Renal cortical epithelial cell (primary cell): ENCODE measurements at regions not wholly inside any gene's neighbourhood (a gene's known extent, or its start where the extent isn't known, plus 50 kb on each side); places are given as distances from the start of the nearest gene placed in this dataset.
"Not testable (repeated sequence)": the region's sequence is repeated elsewhere in the genome, so short reads cannot be mapped to it uniquely, and the experiment has no call there.

Experiments used
- DNase-seq: peaks from one replicate; pipeline ENCODE4 v3.0.0-alpha.2; 2011; ENCODE audit warnings: low read depth

DNA sequence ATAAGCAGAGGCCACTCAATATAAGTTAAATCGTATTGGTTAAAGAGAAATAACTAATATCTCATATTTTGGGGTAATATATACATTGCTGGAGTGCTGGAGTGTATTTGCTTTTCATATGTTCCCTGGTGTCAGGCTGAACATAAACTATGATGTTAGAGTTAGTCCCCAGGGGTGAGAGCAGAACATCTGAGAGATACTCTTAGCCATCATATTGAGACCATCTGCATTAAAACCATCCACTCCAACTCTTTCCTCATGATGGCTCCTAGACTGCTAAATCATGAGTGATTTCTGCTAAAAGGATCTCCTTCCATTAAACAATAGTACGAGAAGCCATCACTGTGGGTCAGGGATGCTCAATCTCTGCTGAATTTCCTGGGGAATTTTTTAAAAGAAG is 436.2 kb downstream of the DTWD2 start:
- no peak for DNase-seq

DNA sequence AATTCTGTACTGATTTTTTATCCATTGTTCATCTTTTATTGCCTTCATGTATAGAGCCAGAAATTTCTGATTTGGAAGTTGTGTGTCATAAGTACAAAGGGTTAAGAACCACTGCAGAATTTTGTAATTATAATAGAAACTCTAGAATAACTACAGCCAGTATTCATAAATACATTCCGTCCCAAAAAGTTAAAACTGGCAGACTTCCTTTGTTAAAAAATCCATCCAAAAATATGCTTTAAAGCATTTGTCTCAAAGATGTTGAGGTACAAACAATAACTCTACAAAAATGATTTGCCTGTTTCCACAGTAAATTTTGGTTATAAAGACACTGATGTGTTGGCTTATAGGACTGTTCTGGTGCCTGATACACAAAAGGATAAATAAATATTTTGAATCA is 436.6 kb downstream of the DTWD2 start:
- DNase-seq: no peak

DNA sequence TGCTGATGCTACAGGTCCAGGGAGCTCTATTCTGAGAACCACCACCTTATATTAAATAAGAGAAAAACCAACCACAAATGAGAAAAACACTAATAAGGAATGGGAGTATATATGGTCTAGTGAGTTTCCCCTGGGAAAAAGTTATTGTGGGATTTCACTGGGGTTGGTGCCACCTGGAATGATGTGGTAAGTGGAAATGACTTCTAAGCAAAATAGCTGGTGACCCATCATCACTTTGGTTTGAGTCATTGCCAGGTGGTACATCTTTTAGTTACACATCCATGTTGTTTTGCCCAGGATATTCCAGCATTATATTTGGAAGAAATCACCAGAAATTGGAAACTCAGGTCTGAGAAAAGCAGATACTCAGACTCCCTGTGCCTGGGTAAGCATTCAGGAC is 437.3 kb downstream of the DTWD2 start:
- peak; percentile 77 for DNase-seq

DNA sequence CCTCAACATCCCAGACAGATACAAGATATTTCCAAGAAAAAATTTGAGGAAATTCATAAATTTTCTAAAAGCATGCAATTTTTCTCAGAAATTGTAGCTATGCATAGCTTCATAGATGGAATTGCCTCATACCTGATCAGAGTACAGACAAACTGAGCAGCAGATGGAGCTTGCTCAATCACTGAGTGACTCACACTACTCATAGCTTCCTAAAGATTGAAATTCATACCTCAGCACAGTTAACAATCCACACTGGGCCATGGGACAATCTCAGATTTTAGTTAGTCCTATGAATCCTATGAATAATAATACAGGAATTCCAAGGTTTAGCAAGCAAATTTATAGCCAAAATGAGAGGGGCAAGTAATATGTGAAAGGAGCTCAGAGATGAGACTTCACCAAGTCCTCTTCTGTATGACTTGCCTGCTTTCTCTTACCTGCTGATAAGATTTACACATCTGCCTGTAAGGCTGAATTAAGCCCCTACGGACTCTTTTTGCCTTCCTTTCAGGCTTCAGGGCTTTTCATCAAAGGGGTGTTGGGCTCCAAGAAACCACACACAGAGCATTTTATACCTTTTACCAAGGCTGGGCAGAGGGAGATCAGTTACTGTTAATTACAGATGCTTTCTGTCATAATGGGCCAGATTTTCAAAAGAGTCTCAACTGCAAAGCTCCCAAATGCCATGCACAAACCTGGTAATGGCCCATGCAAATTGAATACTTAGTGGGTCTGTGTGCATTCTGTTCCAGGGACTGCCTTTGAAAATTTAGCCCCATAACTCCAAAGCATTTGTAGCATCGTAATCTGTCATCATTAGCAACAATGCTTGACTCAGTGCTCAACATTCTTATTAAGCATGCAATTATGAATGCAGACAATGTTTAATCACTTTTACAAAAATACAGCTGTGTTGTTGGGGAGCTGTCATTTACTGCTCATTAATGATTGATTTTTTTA is 439.3 kb downstream of the DTWD2 start:
- peak; percentile 73 for DNase-seq

DNA sequence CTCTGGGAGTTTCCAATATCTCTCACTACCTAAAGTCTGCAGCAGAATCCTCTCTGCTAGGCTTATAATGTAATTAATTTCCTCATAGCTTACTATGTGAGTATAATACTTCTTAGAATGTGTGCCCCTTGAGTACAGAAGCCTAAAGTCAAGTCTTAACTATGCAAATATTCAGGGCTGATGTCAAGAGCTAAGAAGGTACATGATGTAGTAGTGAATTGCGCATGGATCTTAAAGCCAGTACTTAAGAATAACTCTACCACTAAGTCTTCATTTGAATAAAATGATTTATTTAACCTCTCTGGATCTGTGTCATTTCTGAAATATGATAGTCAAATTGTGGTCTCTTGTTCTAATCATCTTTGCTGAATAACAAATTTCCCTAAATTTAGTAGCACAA is 442.9 kb downstream of the DTWD2 start:
- DNase-seq: no peak

DNA sequence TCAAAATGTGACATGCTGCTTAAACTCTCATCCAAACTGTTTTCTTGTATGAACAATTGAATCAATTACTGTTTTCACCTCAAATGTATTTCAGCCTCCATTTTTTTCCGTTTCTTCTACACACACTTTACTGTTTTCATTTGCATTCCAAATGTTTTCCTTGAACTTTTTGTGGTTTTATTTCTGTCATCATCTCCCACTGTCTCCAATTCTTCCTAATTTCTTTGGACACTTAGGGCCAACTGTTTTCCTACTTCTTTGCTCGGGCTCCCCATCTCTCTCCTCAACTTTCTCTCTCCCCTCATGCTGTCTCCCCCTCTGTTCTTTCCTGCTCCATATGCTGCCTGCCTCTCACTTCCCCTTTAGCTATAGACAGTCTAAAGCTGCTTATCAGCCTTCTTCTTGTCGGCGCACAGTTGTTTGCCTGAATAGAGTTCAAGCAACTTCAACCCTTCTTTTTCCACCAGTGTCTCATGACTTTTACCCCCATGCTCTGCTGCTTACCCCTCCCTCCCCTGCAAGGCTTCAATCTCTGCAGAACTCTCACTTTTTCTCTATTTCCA is 443.4 kb downstream of the DTWD2 start:
- DNase-seq: no peak

DNA sequence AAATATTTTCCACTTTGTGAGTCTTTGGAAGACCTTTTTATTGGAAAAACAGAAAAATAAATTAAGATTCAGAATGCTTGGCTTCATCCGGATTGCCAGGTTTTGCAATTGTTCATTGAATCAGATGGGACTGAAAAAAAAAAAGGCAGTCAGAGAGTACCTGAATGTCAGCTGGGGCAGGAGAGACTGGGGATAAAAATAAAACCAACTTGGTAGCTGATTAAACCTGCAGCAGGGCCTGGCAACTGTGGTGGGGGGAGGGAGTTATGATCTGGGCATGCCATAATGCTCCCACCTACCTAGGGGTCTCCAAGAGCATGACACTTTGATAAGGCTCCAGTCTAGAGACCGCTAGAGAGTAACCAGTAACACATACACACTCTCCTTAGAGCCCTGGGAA is 454.4 kb downstream of the DTWD2 start:
- DNase-seq: no peak

DNA sequence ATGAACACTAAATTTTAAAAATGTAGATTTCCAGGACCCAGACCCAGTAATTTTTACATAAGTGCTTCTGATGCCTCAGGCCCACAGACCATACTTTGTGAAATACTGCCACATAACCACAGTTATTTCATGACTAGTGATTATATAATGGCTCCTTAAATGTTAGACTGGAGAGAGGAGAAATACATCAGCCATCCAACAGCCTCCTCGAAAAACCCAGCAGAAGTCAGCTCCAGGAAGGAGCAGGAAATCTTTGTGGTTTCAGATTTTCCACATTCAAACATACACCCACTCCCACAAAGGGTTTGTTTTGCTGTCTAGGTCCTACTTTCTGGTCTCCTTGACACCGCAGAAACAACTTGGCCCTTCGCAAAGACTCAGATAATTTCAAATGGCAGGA is 455.2 kb downstream of the DTWD2 start:
- DNase-seq: peak; percentile 22

DNA sequence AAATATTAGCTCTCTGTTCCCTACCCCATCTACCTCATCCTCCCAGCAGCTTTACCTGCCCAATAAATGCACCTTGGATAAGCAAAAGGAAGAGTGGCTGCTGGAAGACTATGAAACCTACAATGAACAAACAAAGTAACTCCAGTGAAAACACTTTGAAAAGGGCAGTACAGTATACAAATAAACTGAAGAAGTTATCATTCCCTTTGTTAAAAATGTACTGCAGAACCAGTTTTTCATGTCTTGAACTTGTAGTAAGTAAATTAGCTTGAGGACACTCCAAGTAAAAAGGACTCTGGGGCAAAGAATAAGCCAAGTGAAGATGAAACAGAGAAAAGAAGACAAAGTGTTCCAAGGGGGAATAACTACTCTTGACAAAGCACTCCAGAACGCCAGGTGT is 457.1 kb downstream of the DTWD2 start:
- no peak for DNase-seq

DNA sequence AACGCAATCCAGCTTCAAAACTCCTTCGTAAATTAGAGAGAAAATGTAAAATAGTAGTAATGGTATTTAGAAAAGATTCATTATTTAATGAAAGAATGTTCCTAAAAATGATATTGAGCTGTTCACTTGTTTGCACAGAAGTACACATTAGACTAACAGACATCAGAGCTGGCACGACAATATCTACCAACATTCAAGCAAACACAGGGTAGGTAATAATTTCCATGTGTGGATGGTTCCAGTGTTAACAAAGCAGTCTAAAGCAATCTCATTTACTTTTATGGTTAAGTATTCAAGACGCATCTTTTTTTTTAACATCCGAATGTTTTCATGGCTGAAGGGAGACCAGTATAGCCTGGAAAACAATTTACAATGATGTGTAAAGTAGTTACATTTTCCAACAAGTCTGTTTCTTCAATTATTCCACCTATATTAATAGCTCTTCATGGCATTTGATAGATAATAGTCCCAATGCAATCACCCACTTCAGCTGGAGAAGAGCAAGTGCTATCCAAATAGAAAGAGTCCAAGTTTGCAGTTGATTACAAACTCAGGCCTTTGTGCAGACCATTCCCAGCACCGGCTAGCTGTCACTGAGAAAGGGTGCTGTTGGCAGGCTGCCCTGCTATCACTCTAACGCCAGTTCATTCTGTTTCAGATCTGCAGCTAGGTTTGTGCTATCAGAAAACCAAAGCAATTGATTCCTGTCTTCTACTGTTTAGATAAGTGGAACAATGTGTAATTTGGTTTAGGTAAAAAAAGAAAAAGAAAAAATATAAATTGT is 458.8 kb downstream of the DTWD2 start:
- no peak for DNase-seq

DNA sequence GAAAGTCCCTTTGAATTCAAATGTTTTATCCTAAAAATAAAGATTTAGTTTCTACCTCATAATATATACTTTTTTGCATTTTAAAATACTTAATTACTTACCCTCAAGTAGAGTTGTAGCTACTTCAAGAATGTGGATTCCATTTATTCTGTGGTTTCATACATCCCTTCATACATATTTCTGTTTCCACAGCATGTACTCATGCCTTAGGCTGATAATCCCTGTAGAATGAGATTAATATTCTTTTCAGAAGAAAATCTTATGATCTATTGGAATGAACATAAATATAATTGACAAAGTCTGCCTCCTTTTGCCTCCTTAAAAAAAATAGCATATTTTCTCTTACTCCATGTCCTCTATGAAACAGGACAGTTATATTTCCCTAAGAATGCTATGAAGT is 465.7 kb downstream of the DTWD2 start:
- no peak for DNase-seq

DNA sequence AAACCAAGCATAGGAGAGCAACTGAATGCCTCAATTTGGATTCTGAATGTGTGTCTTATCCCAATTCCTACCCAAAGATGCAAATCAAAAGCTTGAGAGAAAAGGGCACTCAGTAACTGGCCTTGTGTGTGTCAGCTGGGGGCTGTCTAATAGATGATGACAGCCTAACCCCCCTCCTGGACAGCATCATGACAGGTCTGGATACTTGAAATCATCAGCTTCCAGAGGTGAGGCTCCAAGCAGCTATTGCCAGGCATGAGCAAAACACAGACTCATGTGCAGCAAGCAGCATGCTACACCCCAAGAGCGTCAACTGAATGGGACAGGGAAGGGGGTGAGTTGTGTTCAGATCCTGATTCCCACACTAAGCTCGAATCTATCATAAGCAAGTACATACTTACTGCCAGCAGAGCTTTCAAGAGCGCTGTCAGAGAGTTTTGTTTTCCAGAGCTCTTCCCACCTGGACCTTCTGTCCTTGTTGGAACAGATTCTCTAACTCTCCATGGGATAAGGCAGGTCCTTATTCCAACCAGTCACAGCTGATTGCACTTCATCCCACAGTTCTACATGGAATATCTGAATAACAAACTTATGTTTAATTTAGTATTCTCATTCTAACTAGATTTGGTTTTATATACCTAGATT is 467.5 kb downstream of the DTWD2 start:
- no peak for DNase-seq

DNA sequence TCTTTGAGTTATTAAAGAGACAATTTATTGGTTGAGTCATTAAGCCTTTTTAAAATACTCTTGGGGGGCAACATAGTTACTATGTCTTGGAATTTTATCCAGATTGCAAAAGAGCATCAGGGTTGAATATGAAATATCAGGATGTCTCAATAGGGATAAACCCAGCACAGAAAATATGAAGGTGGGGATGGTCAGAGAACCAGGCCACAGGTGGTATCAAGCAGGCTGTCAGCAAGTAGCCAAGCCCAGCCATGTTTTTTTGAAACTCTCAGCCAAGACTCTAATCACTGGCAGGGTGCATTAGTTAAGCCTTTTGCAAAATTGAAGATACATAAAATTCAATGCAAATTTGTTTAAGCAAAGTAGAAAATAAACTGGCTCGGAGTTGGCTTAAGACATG is 468.9 kb downstream of the DTWD2 start:
- no peak for DNase-seq

DNA sequence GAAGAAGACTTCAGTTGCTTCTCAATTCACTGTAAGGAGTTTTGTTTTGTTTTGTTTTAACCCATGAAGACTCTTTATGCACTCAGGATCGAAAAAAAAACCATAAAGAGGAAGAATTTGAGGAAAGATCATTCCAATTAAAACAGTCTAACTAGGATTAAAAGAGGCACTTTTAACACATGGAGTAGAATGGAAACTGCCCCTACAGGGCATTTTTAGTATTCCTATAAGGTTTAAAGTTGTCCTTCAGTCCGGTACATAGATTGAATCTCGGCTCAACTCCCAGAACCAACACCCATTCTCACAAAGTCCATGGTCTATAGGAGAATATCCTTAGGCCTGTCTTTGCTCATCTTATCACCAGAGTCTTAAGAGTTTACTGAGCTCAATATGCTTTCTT is 469.6 kb downstream of the DTWD2 start:
- no peak for DNase-seq

DNA sequence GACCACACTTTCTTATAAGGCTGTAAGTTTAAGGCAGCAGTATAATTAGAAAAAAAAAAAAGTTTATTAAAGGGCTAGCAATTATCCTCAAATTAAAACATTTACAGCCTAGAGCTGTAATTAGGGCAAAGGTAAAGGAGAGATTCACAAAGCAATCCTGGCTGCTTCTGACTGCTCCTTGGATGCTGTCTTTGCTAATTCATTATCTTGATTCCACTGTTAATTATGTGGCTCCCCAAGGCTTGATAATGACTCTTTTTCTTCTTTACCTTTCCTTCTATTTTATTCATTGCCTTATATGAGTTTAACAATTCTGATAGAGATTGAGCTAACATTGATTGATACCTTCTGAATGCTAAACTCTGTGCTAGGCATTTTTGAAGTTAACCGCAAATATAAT is 476.5 kb downstream of the DTWD2 start:
- DNase-seq: no peak

DNA sequence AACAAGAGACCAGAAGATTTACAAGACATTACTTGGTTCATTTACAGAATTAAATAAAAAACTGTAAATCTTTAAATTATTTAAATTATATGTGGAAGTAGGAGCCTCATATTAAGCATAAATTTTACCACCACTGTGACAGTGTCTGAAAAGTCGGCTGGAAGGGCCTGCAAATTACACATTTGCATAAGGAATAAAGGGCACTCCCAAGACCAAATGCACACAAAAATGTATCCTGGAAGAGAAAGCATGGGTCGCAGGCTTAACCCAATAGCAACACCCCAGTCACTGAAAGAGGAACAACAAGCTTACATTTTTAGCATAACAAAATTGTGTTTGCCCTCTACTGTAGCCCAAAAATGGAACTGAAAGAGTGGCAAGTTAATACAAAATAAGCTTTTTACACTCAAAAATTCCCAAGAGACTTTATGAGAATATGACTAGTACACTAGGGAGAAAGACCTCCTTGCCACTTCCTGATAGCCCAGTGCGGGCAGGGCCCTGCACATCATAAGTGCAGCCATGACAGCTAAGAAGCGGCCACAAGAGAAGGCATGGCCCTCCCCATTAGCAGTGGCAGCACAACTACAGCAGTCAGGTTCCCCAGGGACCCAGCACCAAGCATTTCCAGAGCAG is 482.0 kb downstream of the DTWD2 start:
- DNase-seq: no peak

DNA sequence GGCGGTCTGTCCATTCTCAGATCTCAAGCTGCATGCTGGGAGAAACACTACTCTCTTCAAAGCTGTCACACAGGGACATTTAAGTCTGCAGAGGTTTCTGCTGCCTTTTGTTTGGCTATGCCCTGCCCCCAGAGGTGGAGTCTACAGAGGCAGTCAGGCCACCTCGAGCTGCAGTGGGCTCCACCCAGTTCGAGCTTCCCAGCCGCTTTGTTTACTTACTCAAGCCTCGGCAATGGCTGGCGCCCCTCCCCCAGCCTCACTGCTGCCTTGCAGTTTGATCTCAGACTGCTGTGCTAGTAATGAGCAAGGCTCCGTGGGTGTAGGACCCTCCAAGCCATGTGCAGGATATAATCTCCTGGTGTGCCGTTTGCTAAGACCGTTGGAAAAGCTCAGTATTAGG is 486.1 kb downstream of the DTWD2 start:
- not testable (repeated sequence) for DNase-seq

DNA sequence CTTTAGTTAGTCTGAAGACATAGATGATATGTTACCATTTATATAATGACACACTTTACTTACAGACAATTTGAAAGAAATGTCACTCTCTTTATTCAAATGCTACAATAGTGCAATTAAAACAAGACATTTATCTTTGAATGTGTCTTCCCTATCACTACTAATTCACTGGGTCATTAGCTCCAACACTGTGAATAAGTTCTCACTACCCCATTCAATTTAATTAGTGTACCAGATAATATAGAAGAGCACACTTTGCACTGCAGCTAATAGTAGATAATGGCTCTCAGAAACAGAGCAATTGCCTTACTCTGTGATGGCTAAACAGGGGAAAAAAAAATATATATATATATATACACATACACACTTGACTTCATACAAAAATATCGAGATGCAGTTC is 497.0 kb downstream of the DTWD2 start:
- no peak for DNase-seq

DNA sequence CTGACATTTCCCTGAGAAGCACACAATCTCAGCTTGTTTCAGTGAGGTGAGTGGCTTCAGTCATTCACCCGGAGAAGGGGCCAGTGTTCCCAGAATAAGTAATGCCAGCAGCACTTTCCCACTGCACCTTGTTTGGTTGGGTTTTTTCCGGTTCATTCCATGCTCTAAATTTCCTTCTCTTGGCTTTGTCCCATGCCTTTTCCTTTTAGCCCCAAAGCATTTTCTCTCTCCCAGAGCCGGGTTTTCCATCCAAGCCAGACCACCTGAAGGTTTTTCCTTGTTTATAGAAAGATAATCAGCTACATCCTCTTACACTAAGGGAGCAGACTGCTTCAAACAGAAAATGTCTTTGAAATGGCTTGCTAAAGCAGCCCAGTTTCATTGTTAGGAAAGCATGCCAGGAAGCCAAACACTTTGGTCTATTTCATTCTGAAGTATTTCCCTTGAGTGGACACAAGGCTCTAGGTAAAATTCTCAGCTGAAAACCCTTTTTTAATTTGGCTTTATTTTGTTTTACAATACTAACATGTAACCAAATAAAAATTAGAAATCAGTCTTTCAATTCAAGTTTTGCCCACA is 501.6 kb downstream of the DTWD2 start:
- peak; percentile 13 for DNase-seq

DNA sequence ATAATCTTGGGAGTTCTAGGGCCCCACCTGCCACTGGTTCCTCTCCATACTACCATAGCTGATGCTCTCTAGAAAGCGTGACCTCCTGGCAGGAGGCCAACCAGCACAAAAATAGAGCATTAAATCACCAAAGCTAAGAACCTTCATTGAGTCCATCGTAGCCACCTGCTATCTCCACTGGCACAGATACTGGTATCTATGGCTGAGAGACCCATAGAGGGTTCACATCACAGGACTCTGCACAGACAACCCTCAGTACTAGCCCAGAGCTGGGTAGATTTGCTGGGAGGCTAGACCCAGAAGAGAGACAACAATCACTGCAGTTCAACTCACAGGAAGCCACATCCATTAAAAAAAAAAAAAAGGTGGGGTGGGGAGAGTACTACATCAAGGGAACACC is 509.1 kb downstream of the DTWD2 start:
- DNase-seq: no peak

DNA sequence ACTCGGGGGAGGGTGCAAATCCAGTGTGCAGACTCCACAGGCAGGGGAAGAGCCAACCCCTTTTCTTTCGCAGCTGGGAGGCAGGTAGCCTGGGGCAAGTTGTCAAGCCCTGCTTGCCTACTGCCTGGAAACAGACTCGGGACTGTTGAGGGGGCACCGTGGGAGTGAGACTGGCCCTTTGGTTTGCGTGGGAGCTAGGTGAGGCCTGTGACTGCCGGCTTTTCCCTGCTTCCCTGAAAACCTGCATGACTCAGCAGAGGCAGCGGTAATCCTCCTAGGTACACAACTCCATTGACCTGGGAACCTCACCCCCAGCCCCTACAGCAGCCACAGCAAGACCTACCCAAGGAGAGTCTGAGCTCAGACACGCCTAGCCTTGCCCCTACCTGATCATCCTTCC is 509.5 kb downstream of the DTWD2 start:
- DNase-seq: no peak
